Stimulated activated CD8-positive, alpha-beta memory T cell treated with anti-CD3 and anti-CD28 coated beads, Interleukin-7, amount 100 ng/mL, for 4 hours (primary cell): ENCODE measurements at regions not wholly inside any gene's neighbourhood (a gene's known extent, or its start where the extent isn't known, plus 50 kb on each side); places are given as distances from the start of the nearest gene placed in this dataset.
"Not testable (repeated sequence)": the region's sequence is repeated elsewhere in the genome, so short reads cannot be mapped to it uniquely, and the experiment has no call there.

Experiments used
- DNase-seq, 2 donors: peaks; one replicate each; pipeline ENCODE4 v3.0.0-alpha.2; 2020; ENCODE audit warnings: low read depth in 2 of 2

- DNase-seq = no peak
Measured at GRCh38 chr9:16275795-16276624, 594.5 kb downstream of the BNC2 start.

GRCh38 chr9:16276866-16277265 lies 593.6 kb downstream of the BNC2 start:
- no peak for DNase-seq

- DNase-seq = no peak
Measured at GRCh38 chr9:16277471-16277960, 593.0 kb downstream of the BNC2 start.

GRCh38 chr9:16278326-16278999 lies 592.0 kb downstream of the BNC2 start:
- no peak for DNase-seq

GRCh38 chr9:16281707-16282106 lies 588.8 kb downstream of the BNC2 start:
- DNase-seq = no peak

GRCh38 chr9:16282216-16282615 lies 588.3 kb downstream of the BNC2 start:
- DNase-seq = no peak

GRCh38 chr9:16282718-16283117 lies 587.8 kb downstream of the BNC2 start:
- DNase-seq = no peak

- DNase-seq = no peak
Measured at GRCh38 chr9:16286160-16286559, 584.3 kb downstream of the BNC2 start.

GRCh38 chr9:16289639-16290038 lies 580.8 kb downstream of the BNC2 start:
- DNase-seq = no peak

GRCh38 chr9:16290169-16290568 lies 580.3 kb downstream of the BNC2 start:
- no peak for DNase-seq

GRCh38 chr9:16291921-16292320 lies 578.5 kb downstream of the BNC2 start:
- no peak for DNase-seq

- DNase-seq = no peak
Measured at GRCh38 chr9:16293610-16294009, 576.9 kb downstream of the BNC2 start.

GRCh38 chr9:16294133-16294770 lies 576.2 kb downstream of the BNC2 start:
- no peak for DNase-seq

- DNase-seq = not testable (repeated sequence)
Measured at GRCh38 chr9:16294940-16295339, 575.5 kb downstream of the BNC2 start.

GRCh38 chr9:16299368-16299767 lies 571.1 kb downstream of the BNC2 start:
- DNase-seq = not testable (repeated sequence)

GRCh38 chr9:16303506-16303905 lies 567.0 kb downstream of the BNC2 start:
- no peak for DNase-seq

- DNase-seq = no peak
Measured at GRCh38 chr9:16304301-16304700, 566.2 kb downstream of the BNC2 start.

GRCh38 chr9:16306586-16306985 lies 563.9 kb downstream of the BNC2 start:
- no peak for DNase-seq

GRCh38 chr9:16307626-16308195 lies 562.8 kb downstream of the BNC2 start:
- DNase-seq = no peak

GRCh38 chr9:16308645-16309044 lies 561.8 kb downstream of the BNC2 start:
- no peak for DNase-seq

- DNase-seq = no peak
Measured at GRCh38 chr9:16309082-16309468, 561.4 kb downstream of the BNC2 start.
